Karpas-422 (cell line): ENCODE measurements at regions not wholly inside any gene's neighbourhood (a gene's known extent, or its start where the extent isn't known, plus 50 kb on each side); places are given as distances from the start of the nearest gene placed in this dataset.

Experiments used
- DNase-seq: peaks from one replicate; pipeline ENCODE4 v3.0.0-alpha.2; 2015
- H2AFZ ChIP-seq: fragments of 200-600 bp; sonication (generic); 2 replicates; pipeline ENCODE4 v1.6.1; 2014; ENCODE audit warnings: antibody characterized with exemption, low read length, mixed read lengths
- H3K27ac ChIP-seq: fragments of 200-600 bp; sonication (generic); 2 replicates; pipeline ENCODE4 v1.5.1; 2014; ENCODE audit warnings: mild to moderate bottlenecking, low read length, moderate library complexity
- H3K27me3 ChIP-seq: fragments of 200-600 bp; sonication (generic); 2 replicates; pipeline ENCODE4 v1.6.1; 2014; ENCODE audit warnings: low read length, mixed read lengths
- H3K36me3 ChIP-seq: fragments of 200-600 bp; sonication (generic); 2 replicates; pipeline ENCODE4 v1.6.1; 2014; ENCODE audit warnings: low read length, mixed read lengths; ENCODE audit not compliant: insufficient read depth
- H3K4me1 ChIP-seq: fragments of 200-600 bp; sonication (generic); 2 replicates; pipeline ENCODE4 v1.6.1; 2014; ENCODE audit warnings: mild to moderate bottlenecking, low read length, mixed read lengths
- H3K4me2 ChIP-seq: fragments of 200-600 bp; sonication (generic); 2 replicates; pipeline ENCODE4 v1.6.1; 2014; ENCODE audit warnings: low read length, low read depth, mild to moderate bottlenecking; ENCODE audit not compliant: poor library complexity, severe bottlenecking
- H3K4me3 ChIP-seq: fragments of 200-600 bp; sonication (generic); 2 replicates; pipeline ENCODE4 v1.5.1; 2014; ENCODE audit warnings: mild to moderate bottlenecking, antibody characterized with exemption, low read length, mixed read lengths
- H3K79me2 ChIP-seq: fragments of 200-600 bp; sonication (generic); 2 replicates; pipeline ENCODE4 v1.6.1; 2014; ENCODE audit warnings: mild to moderate bottlenecking, low read length, mixed read lengths
- H3K9ac ChIP-seq: fragments of 200-600 bp; sonication (generic); 2 replicates; pipeline ENCODE4 v1.6.0; 2014; ENCODE audit warnings: low read length
- H3K9me2 ChIP-seq: fragments of 200-600 bp; sonication (generic), shearing (Covaris generic); replicated peaks from 2 replicates; pipeline ENCODE4 v1.6.0; 2014; ENCODE audit warnings: mild to moderate bottlenecking, low read length, moderate library complexity; ENCODE audit not compliant: insufficient read depth
- H3K9me3 ChIP-seq: fragments of 300-700, 200-600 bp; sonication (generic); 2 replicates; pipeline ENCODE4 v1.6.1; 2014; ENCODE audit warnings: low read length, mixed read lengths
- H4K20me1 ChIP-seq: fragments of 200-600 bp; sonication (generic); 2 replicates; pipeline ENCODE4 v1.6.1; 2014; ENCODE audit warnings: mild to moderate bottlenecking, antibody characterized with exemption, low read length, low read depth; ENCODE audit not compliant: insufficient read depth

GRCh38 chr6:15734118-15734897 is 71.5 kb upstream of the DTNBP1 start:
- H4K20me1 ChIP-seq, result no peaks in the 10 kb centered on the region
- H2AFZ ChIP-seq, result no peak overlapping the region
- no peak for DNase-seq
- H3K4me3 ChIP-seq, result no peak overlapping the region
- H3K27ac ChIP-seq, result no peak overlapping the region
- no peaks in the 10 kb centered on the region for H3K36me3 ChIP-seq
- no peaks in the 10 kb centered on the region for H3K4me1 ChIP-seq
- no peaks in the 10 kb centered on the region for H3K9me2 ChIP-seq
- no peak overlapping the region for H3K4me2 ChIP-seq
- H3K79me2 ChIP-seq, result no peaks in the 10 kb centered on the region
- no peaks in the 10 kb centered on the region for H3K27me3 ChIP-seq
- H3K9ac ChIP-seq, result no peak overlapping the region
- no peaks in the 10 kb centered on the region for H3K9me3 ChIP-seq

- Histone ChIP-seq H3K27me3 (no peaks in the 10 kb centered on the region), H4K20me1 (no peaks in the 10 kb centered on the region), H3K9ac (no peak overlapping the region), H2AFZ (no peak overlapping the region), H3K4me1 (no peaks in the 10 kb centered on the region), H3K9me3 (no peaks in the 10 kb centered on the region), H3K9me2 (no peaks in the 10 kb centered on the region), H3K36me3 (no peaks in the 10 kb centered on the region), H3K79me2 (no peaks in the 10 kb centered on the region), H3K4me2 (no peak overlapping the region), H3K4me3 (no peak overlapping the region), H3K27ac (no peak overlapping the region)
- DNase-seq, result no peak
Measured at GRCh38 chr6:15730922-15731321, 68.1 kb upstream of the DTNBP1 start.

GRCh38 chr6:15730442-15730841 is 67.6 kb upstream of the DTNBP1 start:
- DNase-seq, result no peak
- H3K27me3 ChIP-seq, result no peaks in the 10 kb centered on the region
- no peak overlapping the region for H2AFZ ChIP-seq
- no peak overlapping the region for H3K4me2 ChIP-seq
- no peak overlapping the region for H3K9ac ChIP-seq
- no peaks in the 10 kb centered on the region for H4K20me1 ChIP-seq
- H3K79me2 ChIP-seq, result no peaks in the 10 kb centered on the region
- no peak overlapping the region for H3K4me3 ChIP-seq
- no peaks in the 10 kb centered on the region for H3K4me1 ChIP-seq
- no peak overlapping the region for H3K27ac ChIP-seq
- no peaks in the 10 kb centered on the region for H3K9me2 ChIP-seq
- no peaks in the 10 kb centered on the region for H3K36me3 ChIP-seq
- H3K9me3 ChIP-seq, result no peaks in the 10 kb centered on the region

- H3K9ac ChIP-seq, result no peak overlapping the region
- H3K9me3 ChIP-seq, result no peaks in the 10 kb centered on the region
- H3K27ac ChIP-seq, result no peak overlapping the region
- H3K27me3 ChIP-seq, result no peaks in the 10 kb centered on the region
- H4K20me1 ChIP-seq, result no peaks in the 10 kb centered on the region
- no peak overlapping the region for H3K4me2 ChIP-seq
- no peaks in the 10 kb centered on the region for H3K79me2 ChIP-seq
- no peak for DNase-seq
- H3K4me3 ChIP-seq, result no peak overlapping the region
- H2AFZ ChIP-seq, result no peak overlapping the region
- no peaks in the 10 kb centered on the region for H3K9me2 ChIP-seq
- no peaks in the 10 kb centered on the region for H3K36me3 ChIP-seq
- no peaks in the 10 kb centered on the region for H3K4me1 ChIP-seq
Measured at GRCh38 chr6:15722731-15723130, 59.9 kb upstream of the DTNBP1 start.

- no peak overlapping the region for H3K27ac ChIP-seq
- no peak overlapping the region for H3K9ac ChIP-seq
- no peak overlapping the region for H3K4me2 ChIP-seq
- DNase-seq, result no peak
- H3K36me3 ChIP-seq, result no peaks in the 10 kb centered on the region
- H3K9me2 ChIP-seq, result no peaks in the 10 kb centered on the region
- H2AFZ ChIP-seq, result no peak overlapping the region
- no peaks in the 10 kb centered on the region for H3K4me1 ChIP-seq
- H3K79me2 ChIP-seq, result no peaks in the 10 kb centered on the region
- no peaks in the 10 kb centered on the region for H3K27me3 ChIP-seq
- no peak overlapping the region for H3K4me3 ChIP-seq
- H3K9me3 ChIP-seq, result no peaks in the 10 kb centered on the region
- H4K20me1 ChIP-seq, result no peaks in the 10 kb centered on the region
Measured at GRCh38 chr6:15716889-15717288, 54.1 kb upstream of the DTNBP1 start.

- no peak overlapping the region for H2AFZ ChIP-seq
- no peak overlapping the region for H3K4me2 ChIP-seq
- no peaks in the 10 kb centered on the region for H3K36me3 ChIP-seq
- no peaks in the 10 kb centered on the region for H4K20me1 ChIP-seq
- H3K27me3 ChIP-seq, result no peaks in the 10 kb centered on the region
- no peak overlapping the region for H3K27ac ChIP-seq
- H3K9ac ChIP-seq, result no peak overlapping the region
- DNase-seq, result no peak
- H3K4me1 ChIP-seq, result no peaks in the 10 kb centered on the region
- no peaks in the 10 kb centered on the region for H3K9me2 ChIP-seq
- no peaks in the 10 kb centered on the region for H3K79me2 ChIP-seq
- no peaks in the 10 kb centered on the region for H3K9me3 ChIP-seq
- no peak overlapping the region for H3K4me3 ChIP-seq
Measured at GRCh38 chr6:15715851-15716250, 53.0 kb upstream of the DTNBP1 start.

GRCh38 chr6:15715060-15715459 is 52.2 kb upstream of the DTNBP1 start:
- H3K9ac ChIP-seq, result no peak overlapping the region

GRCh38 chr6:15714658-15715057 is 51.8 kb upstream of the DTNBP1 start:
- H3K9me2 ChIP-seq, result no peaks in the 10 kb centered on the region
- no peak overlapping the region for H3K4me3 ChIP-seq
- H3K4me1 ChIP-seq, result no peaks in the 10 kb centered on the region
- no peak overlapping the region for H3K27ac ChIP-seq
- DNase-seq, result no peak
- no peaks in the 10 kb centered on the region for H3K27me3 ChIP-seq
- no peak overlapping the region for H3K4me2 ChIP-seq
- no peaks in the 10 kb centered on the region for H3K9me3 ChIP-seq
- no peak overlapping the region for H3K9ac ChIP-seq
- H4K20me1 ChIP-seq, result no peaks in the 10 kb centered on the region
- no peaks in the 10 kb centered on the region for H3K36me3 ChIP-seq
- no peak overlapping the region for H2AFZ ChIP-seq
- no peaks in the 10 kb centered on the region for H3K79me2 ChIP-seq

More at GRCh38 chr6:15715060-15715459, 52.2 kb upstream of the DTNBP1 start:
- H4K20me1 ChIP-seq, result no peaks in the 10 kb centered on the region
- H3K4me3 ChIP-seq, result no peak overlapping the region
- H2AFZ ChIP-seq, result no peak overlapping the region
- no peaks in the 10 kb centered on the region for H3K27me3 ChIP-seq
- H3K27ac ChIP-seq, result no peak overlapping the region
- H3K9me3 ChIP-seq, result no peaks in the 10 kb centered on the region
- no peak for DNase-seq
- H3K79me2 ChIP-seq, result no peaks in the 10 kb centered on the region
- no peaks in the 10 kb centered on the region for H3K4me1 ChIP-seq
- no peaks in the 10 kb centered on the region for H3K9me2 ChIP-seq
- H3K36me3 ChIP-seq, result no peaks in the 10 kb centered on the region
- H3K4me2 ChIP-seq, result no peak overlapping the region
